ENCODE measurements at regions not wholly inside any gene's neighbourhood (a gene's known extent, or its start where the extent isn't known, plus 50 kb on each side); places are given as distances from the start of the nearest gene placed in this dataset.

- no peak for DNase-seq
- H3K36me3 ChIP-seq (replicated peaks) = no peaks in the 10 kb centered on the region
- no peaks in the 10 kb centered on the region for H3K27me3 ChIP-seq (replicated peaks)
- in situ Hi-C loops (cut with HindIII; ENCODE audit: low pct_ligation_motif_present, low sequenced_read_pairs) = no loop called here
- TF ChIP-seq CTCF (IDR thresholded peaks at IDR 0.05; ENCODE audit: low read depth, low read length, missing control alignments) = no peak
- H3K27ac ChIP-seq = no peak overlapping the region
- H3K4me3 ChIP-seq (ENCODE audit: low read depth, low read length) = no peak overlapping the region
These were observed 329.5 kb downstream of the NXPE2 start for GRCh38 chr11:115007851-115008250.

- no peak for TF ChIP-seq CTCF (IDR thresholded peaks at IDR 0.05; ENCODE audit: low read depth, low read length, missing control alignments)
- no peak overlapping the region for H3K4me3 ChIP-seq (ENCODE audit: low read depth, low read length)
- DNase-seq = no peak
- no peak overlapping the region for H3K27ac ChIP-seq
- no peaks in the 10 kb centered on the region for H3K36me3 ChIP-seq (replicated peaks)
- in situ Hi-C loops (cut with HindIII; ENCODE audit: low pct_ligation_motif_present, low sequenced_read_pairs) = no loop called here
- no peaks in the 10 kb centered on the region for H3K27me3 ChIP-seq (replicated peaks)
These were observed 330.5 kb downstream of the NXPE2 start for GRCh38 chr11:115008799-115009198.

GRCh38 chr11:115017529-115017928 is 339.2 kb downstream of the NXPE2 start:
- in situ Hi-C loops (cut with HindIII; ENCODE audit: low pct_ligation_motif_present, low sequenced_read_pairs) = no loop called here
- Histone ChIP-seq H3K36me3 (replicated peaks) (no peaks in the 10 kb centered on the region), H3K4me3 (ENCODE audit: low read depth, low read length) (no peak overlapping the region), H3K27ac (no peak overlapping the region), H3K27me3 (replicated peaks) (no peaks in the 10 kb centered on the region)
- no peak for TF ChIP-seq CTCF (IDR thresholded peaks at IDR 0.05; ENCODE audit: low read depth, low read length, missing control alignments)
- no peak for DNase-seq

GRCh38 chr11:115030166-115030565 is 351.8 kb downstream of the NXPE2 start:
- no peaks in the 10 kb centered on the region for H3K27me3 ChIP-seq (replicated peaks)
- DNase-seq = no peak
- in situ Hi-C loops (cut with HindIII; ENCODE audit: low pct_ligation_motif_present, low sequenced_read_pairs) = no loop called here
- H3K27ac ChIP-seq = no peak overlapping the region
- no peak for TF ChIP-seq CTCF (IDR thresholded peaks at IDR 0.05; ENCODE audit: low read depth, low read length, missing control alignments)
- no peaks in the 10 kb centered on the region for H3K36me3 ChIP-seq (replicated peaks)
- no peak overlapping the region for H3K4me3 ChIP-seq (ENCODE audit: low read depth, low read length)

- no peaks in the 10 kb centered on the region for H3K27me3 ChIP-seq (replicated peaks)
- no peak overlapping the region for H3K27ac ChIP-seq
- H3K36me3 ChIP-seq (replicated peaks) = no peaks in the 10 kb centered on the region
- DNase-seq = no peak
- in situ Hi-C loops (cut with HindIII; ENCODE audit: low pct_ligation_motif_present, low sequenced_read_pairs) = no loop called here
- no peak for TF ChIP-seq CTCF (IDR thresholded peaks at IDR 0.05; ENCODE audit: low read depth, low read length, missing control alignments)
- H3K4me3 ChIP-seq (ENCODE audit: low read depth, low read length) = no peak overlapping the region
These were observed 358.3 kb downstream of the NXPE2 start for GRCh38 chr11:115036406-115037180.

GRCh38 chr11:115042002-115042401 is 363.7 kb downstream of the NXPE2 start:
- TF ChIP-seq CTCF (IDR thresholded peaks at IDR 0.05; ENCODE audit: low read depth, low read length, missing control alignments) = no peak
- Histone ChIP-seq H3K4me3 (ENCODE audit: low read depth, low read length) (no peak overlapping the region), H3K27ac (no peak overlapping the region), H3K27me3 (replicated peaks) (no peaks in the 10 kb centered on the region), H3K36me3 (replicated peaks) (no peaks in the 10 kb centered on the region)
- no peak for DNase-seq
- in situ Hi-C loops (cut with HindIII; ENCODE audit: low pct_ligation_motif_present, low sequenced_read_pairs) = no loop called here

Data from brain microvascular endothelial cell (primary cell).